ENCODE measurements at regions not wholly inside any gene's neighbourhood (a gene's known extent, or its start where the extent isn't known, plus 50 kb on each side); places are given as distances from the start of the nearest gene placed in this dataset.

DNA sequence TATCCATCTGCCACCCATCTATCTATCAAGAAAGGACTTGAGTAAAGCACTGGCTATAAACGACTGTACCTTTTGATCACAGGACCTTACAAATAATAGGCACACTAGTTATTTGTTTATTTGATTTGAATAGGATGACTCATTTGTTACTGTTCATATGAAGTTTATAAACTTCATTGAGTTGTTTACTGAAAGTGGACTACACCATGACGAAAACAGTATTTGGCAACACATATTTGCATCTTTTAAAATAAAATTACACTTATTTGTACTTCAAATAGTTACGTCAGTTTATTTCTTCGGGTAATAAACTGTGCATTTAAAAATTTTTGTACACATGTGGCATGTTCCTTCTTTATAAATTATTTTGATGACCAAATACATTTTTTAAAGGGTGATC is 133.0 kb downstream of the OGFRL1 start:
- POLR2A ChIA-PET, result no interaction called here
- CTCF ChIA-PET, result no interaction called here

More for the DNA sequence above, 133.0 kb downstream of the OGFRL1 start:
- Histone ChIP-seq H3K4me3 (replicated peaks in 1 of 2; ENCODE audit: low read depth in 1 of 2, low read length in 2 of 2) (no peak overlapping the region), H4K20me1 (ENCODE audit: insufficient read depth) (no peaks in the 10 kb centered on the region), H3K9ac (ENCODE audit: low read length) (no peak overlapping the region), H3K27me3 (ENCODE audit: insufficient read depth, low read length) (no peaks in the 10 kb centered on the region), H3K4me2 (ENCODE audit: low read length) (no peak overlapping the region), H3K4me1 (ENCODE audit: control insufficient read depth in 1 of 2, insufficient read depth in 2 of 2, low read length in 2 of 2) (no peaks in the 10 kb centered on the region), H3K36me3 (ENCODE audit: control insufficient read depth in 1 of 2, insufficient read depth in 2 of 2, low read length in 2 of 2) (no peaks in the 10 kb centered on the region), H3K9me2 (ENCODE audit: insufficient read depth) (no peaks in the 10 kb centered on the region), H3K9me3 (ENCODE audit: control insufficient read depth in 1 of 2, insufficient read depth in 1 of 2, low read depth in 1 of 2, low read length in 2 of 2) (no peaks in the 10 kb centered on the region), H2AFZ (ENCODE audit: low read depth, low read length, poor library complexity, severe bottlenecking) (no peak overlapping the region), H3K79me2 (ENCODE audit: insufficient read depth, low read length) (no peaks in the 10 kb centered on the region), H3K27ac (ENCODE audit: low read depth, low read length) (no peak overlapping the region)
- DNase-seq (ENCODE audit: low read depth, low spot score) (no peak), ATAC-seq (no peak)
- RAD21 ChIA-PET (ENCODE audit: low non-redundant PET in 1 of 2, low total read pairs in 2 of 2, uncharacterized antibody in 2 of 2, unreplicated experiment in 2 of 2), result no interaction called here
- intact Hi-C loops (cut with micrococcal nuclease), result no loop called here
- no TSS peak for BruUV-seq (replicated peaks)
- TF ChIP-seq FOSL1 (IDR thresholded peaks at IDR 0.05; ENCODE audit: low read depth), result no peak
- no peak for TF ChIP-seq POLR2A (IDR thresholded peaks at IDR 0.05; ENCODE audit: borderline replicate concordance, extremely low read depth, insufficient read depth, insufficient read length)
- no peak for TF ChIP-seq RAD21 (IDR thresholded peaks at IDR 0.05; ENCODE audit: low read depth)
- no peak for TF ChIP-seq ZNF274 (IDR thresholded peaks at IDR 0.05; ENCODE audit: low read depth, low read length)
- TF ChIP-seq, protein P1, sequence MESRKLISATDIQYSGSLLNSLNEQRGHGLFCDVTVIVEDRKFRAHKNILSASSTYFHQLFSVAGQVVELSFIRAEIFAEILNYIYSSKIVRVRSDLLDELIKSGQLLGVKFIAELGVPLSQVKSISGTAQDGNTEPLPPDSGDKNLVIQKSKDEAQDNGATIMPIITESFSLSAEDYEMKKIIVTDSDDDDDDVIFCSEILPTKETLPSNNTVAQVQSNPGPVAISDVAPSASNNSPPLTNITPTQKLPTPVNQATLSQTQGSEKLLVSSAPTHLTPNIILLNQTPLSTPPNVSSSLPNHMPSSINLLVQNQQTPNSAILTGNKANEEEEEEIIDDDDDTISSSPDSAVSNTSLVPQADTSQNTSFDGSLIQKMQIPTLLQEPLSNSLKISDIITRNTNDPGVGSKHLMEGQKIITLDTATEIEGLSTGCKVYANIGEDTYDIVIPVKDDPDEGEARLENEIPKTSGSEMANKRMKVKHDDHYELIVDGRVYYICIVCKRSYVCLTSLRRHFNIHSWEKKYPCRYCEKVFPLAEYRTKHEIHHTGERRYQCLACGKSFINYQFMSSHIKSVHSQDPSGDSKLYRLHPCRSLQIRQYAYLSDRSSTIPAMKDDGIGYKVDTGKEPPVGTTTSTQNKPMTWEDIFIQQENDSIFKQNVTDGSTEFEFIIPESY (IDR thresholded peaks at IDR 0.05; ENCODE audit: extremely low read depth, insufficient replicate concordance, low read length), result no peak
- TF ChIP-seq, protein P2, sequence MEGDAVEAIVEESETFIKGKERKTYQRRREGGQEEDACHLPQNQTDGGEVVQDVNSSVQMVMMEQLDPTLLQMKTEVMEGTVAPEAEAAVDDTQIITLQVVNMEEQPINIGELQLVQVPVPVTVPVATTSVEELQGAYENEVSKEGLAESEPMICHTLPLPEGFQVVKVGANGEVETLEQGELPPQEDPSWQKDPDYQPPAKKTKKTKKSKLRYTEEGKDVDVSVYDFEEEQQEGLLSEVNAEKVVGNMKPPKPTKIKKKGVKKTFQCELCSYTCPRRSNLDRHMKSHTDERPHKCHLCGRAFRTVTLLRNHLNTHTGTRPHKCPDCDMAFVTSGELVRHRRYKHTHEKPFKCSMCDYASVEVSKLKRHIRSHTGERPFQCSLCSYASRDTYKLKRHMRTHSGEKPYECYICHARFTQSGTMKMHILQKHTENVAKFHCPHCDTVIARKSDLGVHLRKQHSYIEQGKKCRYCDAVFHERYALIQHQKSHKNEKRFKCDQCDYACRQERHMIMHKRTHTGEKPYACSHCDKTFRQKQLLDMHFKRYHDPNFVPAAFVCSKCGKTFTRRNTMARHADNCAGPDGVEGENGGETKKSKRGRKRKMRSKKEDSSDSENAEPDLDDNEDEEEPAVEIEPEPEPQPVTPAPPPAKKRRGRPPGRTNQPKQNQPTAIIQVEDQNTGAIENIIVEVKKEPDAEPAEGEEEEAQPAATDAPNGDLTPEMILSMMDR (IDR thresholded peaks at IDR 0.05 in 2 of 3, conservative IDR thresholded peaks at IDR 0.05 in 1 of 3; ENCODE audit: borderline replicate concordance in 1 of 3, insufficient read depth in 1 of 3, low read depth in 2 of 3, low read length in 2 of 3), result no peak
- TF ChIP-seq CEBPB (IDR thresholded peaks at IDR 0.05; ENCODE audit: low read depth), result no peak
- TF ChIP-seq TCF7L2 (IDR thresholded peaks at IDR 0.05; ENCODE audit: borderline replicate concordance, extremely low read depth, insufficient read depth, insufficient read length), result no peak
- TF ChIP-seq POLR2AphosphoS5 (IDR thresholded peaks at IDR 0.05; ENCODE audit: low read depth, low read length), result no peak
- no peak for TF ChIP-seq SP1 (IDR thresholded peaks at IDR 0.05; ENCODE audit: low read depth)
- no peak for TF ChIP-seq CBX3 (IDR thresholded peaks at IDR 0.05; ENCODE audit: low read depth)

All from HCT116 (cell line).